ENCODE measurements at regions not wholly inside any gene's neighbourhood (a gene's known extent, or its start where the extent isn't known, plus 50 kb on each side); places are given as distances from the start of the nearest gene placed in this dataset.

- Mint-ChIP-seq H3K4me1 (peaks cover 21% of the 10 kb centered on the region), H3K4me3 (no peak overlapping the region), H3K9me3 (no peaks in the 10 kb centered on the region; the same call in 2 of the 3 replicates), H3K27ac (peak overlapping the region; percentile 78), H3K27me3 (ENCODE audit: insufficient read depth, low read depth, poor library complexity) (no peaks in the 10 kb centered on the region), H3K36me3 (ENCODE audit: low read depth) (no peaks in the 10 kb centered on the region)
- Histone ChIP-seq H3K27ac (ENCODE audit: low read depth) (peak overlapping the region; percentile 82), H2AFZ (no peak overlapping the region), H3K9me2 (ENCODE audit: insufficient read depth) (peaks cover 4% of the 10 kb centered on the region; the same call in 1 of the 2 replicates), H3K36me3 (ENCODE audit: insufficient read depth) (no peaks in the 10 kb centered on the region), H3K4me3 (peak overlapping the region; percentile 30), H3K4me2 (peak overlapping the region; percentile 66), H3K79me2 (replicated peaks; ENCODE audit: insufficient read depth) (no peaks in the 10 kb centered on the region), H3K27me3 (ENCODE audit: insufficient read depth) (no peaks in the 10 kb centered on the region), H3K4me1 (ENCODE audit: insufficient read depth) (peaks cover 24% of the 10 kb centered on the region), H3F3A (replicated peaks; ENCODE audit: low read depth) (no peaks in the 10 kb centered on the region), H4K20me1 (replicated peaks; ENCODE audit: insufficient read depth) (no peaks in the 10 kb centered on the region)
- TF ChIP-seq EZH2phosphoT487 (IDR thresholded peaks at IDR 0.05; ENCODE audit: unreplicated experiment): no peak
- 0 out of 2 replicates have a peak, but pooled peaks have one; percentile 14 for TF ChIP-seq ZNF462 (CRISPR knock-in tag; IDR thresholded peaks at IDR 0.05)
- ATAC-seq: peak; percentile 79
- DNase-seq (ENCODE audit: low spot score): peak; percentile 50
Measured at GRCh38 chrX:113804291-113804690, 779.6 kb upstream of the HTR2C start.

DNA sequence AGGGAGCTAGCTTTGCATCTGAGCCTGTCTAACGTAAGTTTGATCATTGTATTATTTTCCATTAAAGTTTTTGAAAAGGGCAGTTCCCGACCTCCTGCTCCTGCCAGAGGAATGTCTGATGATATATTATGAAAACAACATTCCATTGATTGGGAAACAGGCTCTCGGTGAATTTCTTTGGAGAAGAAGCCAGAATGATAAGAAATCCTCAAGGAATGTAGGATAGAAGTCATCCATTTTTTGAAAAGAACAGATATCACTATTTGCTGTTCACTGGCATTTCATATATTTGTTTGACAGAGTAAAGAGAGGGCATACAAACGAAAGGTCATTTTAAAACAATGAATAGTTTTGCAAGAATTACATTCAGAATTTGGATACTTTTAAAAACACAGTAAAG lies 781.0 kb upstream of the HTR2C start:
- Mint-ChIP-seq H3K4me1 (peaks cover 21% of the 10 kb centered on the region), H3K36me3 (ENCODE audit: low read depth) (no peaks in the 10 kb centered on the region), H3K27me3 (ENCODE audit: insufficient read depth, low read depth, poor library complexity) (no peaks in the 10 kb centered on the region), H3K9me3 (no peaks in the 10 kb centered on the region; the same call in 2 of the 3 replicates), H3K4me3 (no peak overlapping the region), H3K27ac (no peak overlapping the region)
- DNase-seq (ENCODE audit: low spot score): no peak
- no peaks in the 10 kb centered on the region for H4K20me1 ChIP-seq (replicated peaks; ENCODE audit: insufficient read depth)
- H2AFZ ChIP-seq: no peak overlapping the region
- H3K79me2 ChIP-seq (replicated peaks; ENCODE audit: insufficient read depth): no peaks in the 10 kb centered on the region
- no peaks in the 10 kb centered on the region for H3K36me3 ChIP-seq (ENCODE audit: insufficient read depth)
- no peaks in the 10 kb centered on the region for H3F3A ChIP-seq (replicated peaks; ENCODE audit: low read depth)
- H3K4me1 ChIP-seq (ENCODE audit: insufficient read depth): peaks cover 24% of the 10 kb centered on the region
- no peak overlapping the region for H3K4me3 ChIP-seq
- peaks cover 4% of the 10 kb centered on the region; the same call in 1 of the 2 replicates for H3K9me2 ChIP-seq (ENCODE audit: insufficient read depth)
- no peak for ATAC-seq
- no peak overlapping the region for H3K27ac ChIP-seq (ENCODE audit: low read depth)
- no peaks in the 10 kb centered on the region for H3K27me3 ChIP-seq (ENCODE audit: insufficient read depth)
- H3K4me2 ChIP-seq: no peak overlapping the region
- TF ChIP-seq, protein P1, sequence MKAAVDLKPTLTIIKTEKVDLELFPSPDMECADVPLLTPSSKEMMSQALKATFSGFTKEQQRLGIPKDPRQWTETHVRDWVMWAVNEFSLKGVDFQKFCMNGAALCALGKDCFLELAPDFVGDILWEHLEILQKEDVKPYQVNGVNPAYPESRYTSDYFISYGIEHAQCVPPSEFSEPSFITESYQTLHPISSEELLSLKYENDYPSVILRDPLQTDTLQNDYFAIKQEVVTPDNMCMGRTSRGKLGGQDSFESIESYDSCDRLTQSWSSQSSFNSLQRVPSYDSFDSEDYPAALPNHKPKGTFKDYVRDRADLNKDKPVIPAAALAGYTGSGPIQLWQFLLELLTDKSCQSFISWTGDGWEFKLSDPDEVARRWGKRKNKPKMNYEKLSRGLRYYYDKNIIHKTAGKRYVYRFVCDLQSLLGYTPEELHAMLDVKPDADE (IDR thresholded peaks at IDR 0.05): no peak
- TF ChIP-seq CREB1 (CRISPR knock-in tag; IDR thresholded peaks at IDR 0.05; ENCODE audit: low read depth) (no peak), ZNF462 (CRISPR knock-in tag; IDR thresholded peaks at IDR 0.05) (no peak), STAT1 (IDR thresholded peaks at IDR 0.05; ENCODE audit: unreplicated experiment) (no peak)

Data from GM23338 (cell line).